ENCODE measurements at regions not wholly inside any gene's neighbourhood (a gene's known extent, or its start where the extent isn't known, plus 50 kb on each side); places are given as distances from the start of the nearest gene placed in this dataset.

DNA sequence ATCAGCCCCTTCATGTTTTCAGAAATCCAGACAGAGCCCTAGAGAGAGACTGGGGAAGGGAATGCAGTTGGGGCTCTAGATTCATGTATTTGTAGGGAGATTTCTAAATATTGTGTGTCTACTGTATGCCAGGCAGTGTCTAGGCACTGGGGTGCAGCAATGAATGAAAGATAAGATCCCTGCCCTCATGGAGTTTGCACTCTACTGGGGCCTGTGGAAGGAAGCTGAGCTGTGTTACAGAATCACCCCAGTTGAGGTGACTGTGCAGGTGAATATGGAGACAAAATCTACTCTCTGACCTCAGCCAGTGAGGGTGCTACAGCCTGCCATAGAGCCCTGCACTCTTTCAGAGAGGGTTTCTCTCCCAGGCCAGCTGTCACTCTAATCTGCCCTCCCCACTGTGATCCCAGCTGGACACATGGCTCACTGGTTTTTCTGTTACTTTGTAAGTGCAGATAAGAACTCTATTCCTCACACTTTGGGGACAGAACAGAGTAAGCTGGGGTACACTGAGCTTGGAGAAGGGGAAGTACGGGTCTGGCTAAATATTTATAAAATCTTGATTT, 69.2 kb upstream of the E2F3 start:
- no peak for TF ChIP-seq POLR2AphosphoS5 (IDR thresholded peaks at IDR 0.05; ENCODE audit: low read depth)
- TF ChIP-seq, protein P1, sequence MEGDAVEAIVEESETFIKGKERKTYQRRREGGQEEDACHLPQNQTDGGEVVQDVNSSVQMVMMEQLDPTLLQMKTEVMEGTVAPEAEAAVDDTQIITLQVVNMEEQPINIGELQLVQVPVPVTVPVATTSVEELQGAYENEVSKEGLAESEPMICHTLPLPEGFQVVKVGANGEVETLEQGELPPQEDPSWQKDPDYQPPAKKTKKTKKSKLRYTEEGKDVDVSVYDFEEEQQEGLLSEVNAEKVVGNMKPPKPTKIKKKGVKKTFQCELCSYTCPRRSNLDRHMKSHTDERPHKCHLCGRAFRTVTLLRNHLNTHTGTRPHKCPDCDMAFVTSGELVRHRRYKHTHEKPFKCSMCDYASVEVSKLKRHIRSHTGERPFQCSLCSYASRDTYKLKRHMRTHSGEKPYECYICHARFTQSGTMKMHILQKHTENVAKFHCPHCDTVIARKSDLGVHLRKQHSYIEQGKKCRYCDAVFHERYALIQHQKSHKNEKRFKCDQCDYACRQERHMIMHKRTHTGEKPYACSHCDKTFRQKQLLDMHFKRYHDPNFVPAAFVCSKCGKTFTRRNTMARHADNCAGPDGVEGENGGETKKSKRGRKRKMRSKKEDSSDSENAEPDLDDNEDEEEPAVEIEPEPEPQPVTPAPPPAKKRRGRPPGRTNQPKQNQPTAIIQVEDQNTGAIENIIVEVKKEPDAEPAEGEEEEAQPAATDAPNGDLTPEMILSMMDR (conservative IDR thresholded peaks at IDR 0.05; ENCODE audit: low read depth in 2 of 2), result no peak
